Colonic mucosa (tissue), 4 donors: ENCODE measurements at regions not wholly inside any gene's neighbourhood (a gene's known extent, or its start where the extent isn't known, plus 50 kb on each side); places are given as distances from the start of the nearest gene placed in this dataset.

Experiments
- DNase-seq: peaks from one replicate; pipeline ENCODE4 v3.0.0-alpha.2; 2020
- H3K27ac ChIP-seq: fragments of 200-600 bp; one replicate; pipeline ENCODE4 v1.8.0; 2021
- H3K27me3 ChIP-seq: fragments of 200-600 bp; one replicate; pipeline ENCODE4 v1.8.0; 2021
- H3K36me3 ChIP-seq: fragments of 200-600 bp; one replicate; pipeline ENCODE4 v1.8.0; 2021
- H3K4me1 ChIP-seq: fragments of 200-600 bp; one replicate; pipeline ENCODE4 v1.8.0; 2021; ENCODE audit warnings: mild to moderate bottlenecking
- H3K4me3 ChIP-seq: fragments of 200-600 bp; one replicate; pipeline ENCODE4 v1.8.0; 2021
- H3K9ac ChIP-seq, 2 donors: one replicate each; pipeline ENCODE4 v1.7.0; 2013; ENCODE audit warnings: control low read depth in 2 of 2, low read depth in 2 of 2, low read length in 2 of 2
- H3K9me3 ChIP-seq: fragments of 200-600 bp; one replicate; pipeline ENCODE4 v1.8.0; 2021
- CTCF ChIP-seq: fragments of 200-600 bp; IDR thresholded peaks from one replicate; pipeline ENCODE4 v1.8.0; 2022; ENCODE audit warnings: antibody characterized with exemption, mild to moderate bottlenecking
- intact Hi-C: fragments of 100-400 bp; cut with DNase I; formaldehyde crosslinking; loops from one replicate; pipeline ENCODE4 v1.14.1; 2022
- microRNA-seq: library from miRNA; unstranded; fragments of <30 nt; microRNA quantifications from one replicate; pipeline ENCODE4, GENCODE V29; 2019
- donor health status: healthy.
- donor health status: DM: no; HTN: no; CAD: no.
- donor health status: DM: no; HTN: no; CAD: no.

GRCh38 chr14:65360144-65360784, 52.3 kb upstream of the FUT8 start:
- no peak overlapping the region for H3K4me3 ChIP-seq
- no peak overlapping the region for H3K27ac ChIP-seq
- no peaks in the 10 kb centered on the region for H3K9me3 ChIP-seq
- no peak for DNase-seq
- intact Hi-C loops = no loop called here
- no peaks in the 10 kb centered on the region for H3K27me3 ChIP-seq
- no peaks in the 10 kb centered on the region for H3K4me1 ChIP-seq
- H3K36me3 ChIP-seq = no peaks in the 10 kb centered on the region
- no peak overlapping the region for H3K9ac ChIP-seq
- TF ChIP-seq CTCF = no peak

GRCh38 chr14:65361920-65362319, 50.6 kb upstream of the FUT8 start:
- DNase-seq = no peak
- no peak for TF ChIP-seq CTCF
- Histone ChIP-seq H3K27me3 (no peaks in the 10 kb centered on the region), H3K4me1 (no peaks in the 10 kb centered on the region), H3K4me3 (no peak overlapping the region), H3K9ac (no peak overlapping the region), H3K9me3 (no peaks in the 10 kb centered on the region), H3K27ac (no peak overlapping the region), H3K36me3 (no peaks in the 10 kb centered on the region)
- intact Hi-C loops = no loop called here

Small RNAs in the stretch of these regions (microRNA-seq; reads per million reads assigned to microRNA genes)
- gene MIR4708 = 1.7 reads per million
